ENCODE measurements at regions not wholly inside any gene's neighbourhood (a gene's known extent, or its start where the extent isn't known, plus 50 kb on each side); places are given as distances from the start of the nearest gene placed in this dataset.
"Not testable (repeated sequence)": the region's sequence is repeated elsewhere in the genome, so short reads cannot be mapped to it uniquely, and the experiment has no call there.

- no peak for DNase-seq (ENCODE audit: low read depth)
These were observed 234.2 kb upstream of the SULF2 start for GRCh38 chr20:48019496-48019895.

GRCh38 chr20:48018851-48019250, 233.6 kb upstream of the SULF2 start:
- not testable (repeated sequence) for H3K4me3 ChIP-seq (replicated peaks; ENCODE audit: low read depth, low read length)
- DNase-seq (ENCODE audit: low read depth): peak; percentile 24

More at GRCh38 chr20:48019496-48019895, 234.2 kb upstream of the SULF2 start:
- H3K4me3 ChIP-seq (replicated peaks; ENCODE audit: low read depth, low read length): no peak overlapping the region
- TF ChIP-seq CTCF (IDR thresholded peaks at IDR 0.05; ENCODE audit: low read length, missing control alignments): no peak

GRCh38 chr20:48017992-48018391, 232.7 kb upstream of the SULF2 start:
- DNase-seq (ENCODE audit: low read depth): no peak
- no peak for TF ChIP-seq CTCF (IDR thresholded peaks at IDR 0.05; ENCODE audit: low read length, missing control alignments)
- H3K4me3 ChIP-seq (replicated peaks; ENCODE audit: low read depth, low read length): no peak overlapping the region

GRCh38 chr20:48017509-48017908, 232.2 kb upstream of the SULF2 start:
- TF ChIP-seq CTCF (IDR thresholded peaks at IDR 0.05; ENCODE audit: low read length, missing control alignments): no peak
- no peak overlapping the region for H3K4me3 ChIP-seq (replicated peaks; ENCODE audit: low read depth, low read length)
- DNase-seq (ENCODE audit: low read depth): no peak

- TF ChIP-seq CTCF (IDR thresholded peaks at IDR 0.05; ENCODE audit: low read length, missing control alignments): no peak
- DNase-seq (ENCODE audit: low read depth): peak; percentile 96
- H3K4me3 ChIP-seq (replicated peaks; ENCODE audit: low read depth, low read length): no peak overlapping the region
These were observed 230.9 kb upstream of the SULF2 start for GRCh38 chr20:48015943-48016723.

GRCh38 chr20:48015141-48015910, 230.0 kb upstream of the SULF2 start:
- DNase-seq (ENCODE audit: low read depth): peak; percentile 24

More at GRCh38 chr20:48015141-48015910, 230.0 kb upstream of the SULF2 start:
- H3K4me3 ChIP-seq (replicated peaks; ENCODE audit: low read depth, low read length): no peak overlapping the region
- TF ChIP-seq CTCF (IDR thresholded peaks at IDR 0.05; ENCODE audit: low read length, missing control alignments): no peak

Data from fibroblast of pulmonary artery (primary cell).